Left forelimb (tissue), 1 donor: ENCODE measurements at regions not wholly inside any gene's neighbourhood (a gene's known extent, or its start where the extent isn't known, plus 50 kb on each side); places are given as distances from the start of the nearest gene placed in this dataset.

Experiments
- DNase-seq: peaks from one replicate; pipeline ENCODE4 v3.0.0-alpha.2; 2018; ENCODE audit warnings: low spot score

- no peak for DNase-seq
Measured at GRCh38 chr18:34640276-34640675, 69.8 kb upstream of the DTNA start.

- DNase-seq: no peak
Measured at GRCh38 chr18:34643989-34644388, 66.1 kb upstream of the DTNA start.

DNA sequence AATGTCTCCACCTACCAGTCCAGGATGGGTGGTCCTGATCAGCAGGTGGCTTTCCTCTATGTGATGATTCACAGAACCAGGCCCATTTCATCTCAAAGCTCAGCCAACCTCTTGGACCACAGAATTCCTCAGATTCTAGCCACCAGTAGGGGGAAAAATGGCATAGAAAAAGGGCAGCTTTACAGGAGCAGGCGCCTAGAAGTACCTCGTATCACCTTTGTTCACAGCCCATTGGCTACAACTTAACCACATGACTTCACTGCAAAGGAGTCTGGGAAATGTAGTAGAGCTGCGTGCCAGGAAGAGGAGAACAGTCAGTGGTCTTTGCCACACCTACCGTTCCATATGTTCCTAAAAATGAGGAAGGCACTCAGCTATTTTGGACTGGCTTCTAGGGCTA, 62.8 kb upstream of the DTNA start:
- no peak for DNase-seq

GRCh38 chr18:34648269-34648985, 61.7 kb upstream of the DTNA start:
- no peak for DNase-seq

GRCh38 chr18:34649080-34649479, 61.0 kb upstream of the DTNA start:
- DNase-seq: no peak

- no peak for DNase-seq
Measured at GRCh38 chr18:34650121-34650545, 60.0 kb upstream of the DTNA start.

- DNase-seq: no peak
Measured at GRCh38 chr18:34651586-34652369, 58.3 kb upstream of the DTNA start.

GRCh38 chr18:34655131-34655530, 55.0 kb upstream of the DTNA start:
- no peak for DNase-seq

DNA sequence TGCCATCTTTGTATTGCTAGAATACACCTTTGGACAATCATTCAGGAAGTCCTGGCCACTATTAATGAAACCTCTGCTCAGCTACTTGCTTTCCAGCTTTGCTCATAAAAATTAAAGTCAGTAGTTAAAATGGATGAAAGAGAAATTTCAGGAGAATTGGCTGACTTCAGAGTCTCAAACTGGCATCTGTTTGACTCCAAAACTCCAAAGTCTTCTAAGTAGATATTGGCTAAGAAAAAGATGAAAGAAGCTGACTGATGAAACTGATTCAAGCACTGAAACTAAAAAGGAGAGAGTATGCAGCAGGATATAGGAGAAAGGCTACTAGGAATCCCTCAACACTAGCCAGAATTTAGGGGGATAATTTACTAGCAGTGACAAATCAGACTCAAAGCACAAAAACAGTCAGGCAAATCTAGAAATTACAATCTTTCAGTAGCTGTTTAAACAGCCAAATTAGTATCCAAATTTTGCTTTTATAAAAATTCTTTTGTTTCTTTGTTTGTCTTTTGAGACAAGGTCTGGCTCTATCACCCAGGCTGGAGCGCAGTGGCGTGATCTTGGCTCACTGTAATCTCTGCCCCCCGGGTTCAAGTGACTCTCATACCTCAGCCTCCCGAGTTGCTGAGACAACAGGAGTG, 52.1 kb upstream of the DTNA start:
- DNase-seq: no peak

GRCh38 chr18:34659579-34660517, 50.2 kb upstream of the DTNA start:
- no peak for DNase-seq
